ENCODE measurements at regions not wholly inside any gene's neighbourhood (a gene's known extent, or its start where the extent isn't known, plus 50 kb on each side); places are given as distances from the start of the nearest gene placed in this dataset.

- TF ChIP-seq CTCF (IDR thresholded peaks at IDR 0.05) (no peak), EZH2 (IDR thresholded peaks at IDR 0.05; ENCODE audit: borderline replicate concordance, insufficient read depth, low read depth, low read length, poor library complexity, severe bottlenecking) (no peak)
Measured at GRCh38 chrY:7467796-7468520, 556.4 kb upstream of the AMELY start.

Data from B cell (primary cell).